GM10248 (cell line): ENCODE measurements at regions not wholly inside any gene's neighbourhood (a gene's known extent, or its start where the extent isn't known, plus 50 kb on each side); places are given as distances from the start of the nearest gene placed in this dataset.

ENCODE experiments used
- CTCF ChIA-PET: fragments of 300-600 bp; sonication (Branson Sonifier 250); formaldehyde crosslinking; extraction: SDS; loops from one replicate; lab custom pipeline; 2021; ENCODE audit warnings: antibody characterized with exemption; lab: Yijun Ruan, JAX
- POLR2A ChIA-PET: fragments of 350-650 bp; sonication (Branson Sonifier 250); formaldehyde crosslinking; extraction: SDS; loops from one replicate; lab custom pipeline; 2020; ENCODE audit warnings: antibody characterized with exemption; lab: Yijun Ruan, JAX
- DNase-seq: peaks from one replicate; pipeline ENCODE4 v3.0.0; 2012; ENCODE audit errors: extremely low spot score
- CTCF ChIP-seq: IDR thresholded peaks from 2 replicates; pipeline ENCODE4 v1.5.1; 2012; ENCODE audit warnings: mild to moderate bottlenecking, low read depth; ENCODE audit errors: extremely low read depth, missing control alignments, control extremely low read depth

- peak; percentile 96 for TF ChIP-seq CTCF
- CTCF ChIA-PET: interaction anchor here (0.6 to 6.5 kb wide), 44 partner anchors 9 to 1378 kb away, joined by 3 to 120 read pairs (median 4); partner anchors contain the start of gene SUPT3H
- DNase-seq: peak; percentile 79
- POLR2A ChIA-PET: no interaction called here
Measured at GRCh38 chr6:44655412-44656342, 268.2 kb downstream of the CDC5L start.

GRCh38 chr6:44656691-44657090, 269.2 kb downstream of the CDC5L start:
- POLR2A ChIA-PET: no interaction called here
- no peak for DNase-seq
- CTCF ChIA-PET: interaction anchor here (0.9 to 6.5 kb wide), 15 partner anchors 10 to 1274 kb away, joined by 3 to 120 read pairs (median 6); partner anchors contain the start of gene SUPT3H
- TF ChIP-seq CTCF: no peak

GRCh38 chr6:44657206-44657819, 269.8 kb downstream of the CDC5L start:
- no peak for DNase-seq
- ChIA-PET POLR2A (no interaction called here), CTCF (interaction anchor here (0.7 to 6.5 kb wide), 9 partner anchors 9 to 1274 kb away, joined by 3 to 120 read pairs (median 10); no protein-coding TSS in a partner anchor)
- no peak for TF ChIP-seq CTCF

GRCh38 chr6:44658571-44658970, 271.1 kb downstream of the CDC5L start:
- ChIA-PET CTCF (interaction anchor here (1.5 to 1.6 kb wide), 3 partner anchors 8 to 1056 kb away, joined by 3 to 5 read pairs (median 4); no protein-coding TSS in a partner anchor), POLR2A (no interaction called here)
- no peak for DNase-seq
- no peak for TF ChIP-seq CTCF

GRCh38 chr6:44659726-44660125, 272.2 kb downstream of the CDC5L start:
- TF ChIP-seq CTCF: no peak
- DNase-seq: no peak
- POLR2A ChIA-PET: no interaction called here
- CTCF ChIA-PET: interaction anchor here (1.5 to 2.3 kb wide), 4 partner anchors 9 to 1263 kb away, joined by 3 to 14 read pairs (median 4); no protein-coding TSS in a partner anchor

- CTCF ChIA-PET: interaction anchor here (0.9 to 2.3 kb wide), 3 partner anchors 8 to 1262 kb away, joined by 3 to 14 read pairs (median 5); no protein-coding TSS in a partner anchor
- no peak for TF ChIP-seq CTCF
- POLR2A ChIA-PET: no interaction called here
- no peak for DNase-seq
Measured at GRCh38 chr6:44660561-44661220, 273.2 kb downstream of the CDC5L start.
